H1 (cell line): ENCODE measurements at regions not wholly inside any gene's neighbourhood (a gene's known extent, or its start where the extent isn't known, plus 50 kb on each side); places are given as distances from the start of the nearest gene placed in this dataset.

ENCODE experiments used
- CTCF ChIA-PET: fragments of 300-600 bp; sonication (Branson Sonifier 250); formaldehyde crosslinking; loops from one replicate; lab custom pipeline; 2021; ENCODE audit not compliant: partially characterized antibody; lab: Charles Lee
- POLR2A ChIA-PET: fragments of 300-600 bp; sonication (Branson Sonifier 250); formaldehyde crosslinking; loops from one replicate; lab custom pipeline; 2021; ENCODE audit warnings: inconsistent platforms; ENCODE audit not compliant: partially characterized antibody; lab: Charles Lee
- DNase-seq, 2 experiments: peaks; one replicate each; pipeline versions ENCODE4 v3.0.0 to v3.0.0-alpha.2; 2010 to 2022; ENCODE audit warnings: low spot score in 2 of 2, low read depth in 1 of 2, mixed read lengths in 1 of 2
- FAIRE-seq: peaks from 2 replicates; lab custom pipeline; 2011; peaks lifted over from hg19 to GRCh38; lab: Jason Lieb, UNC
- H2AFZ ChIP-seq: 2 replicates; pipeline ENCODE4 v1.8.1; 2012; ENCODE audit warnings: low read length, inconsistent platforms
- H2AK5ac ChIP-seq: 2 replicates; pipeline ENCODE4 v1.6.1; 2013; ENCODE audit warnings: low read depth, low read length
- H2BK120ac ChIP-seq: replicated peaks from 2 replicates; pipeline ENCODE3; 2013; ENCODE audit warnings: low read depth, low read length, inconsistent platforms
- H2BK12ac ChIP-seq: 2 replicates; pipeline ENCODE4 v1.6.1; 2013; ENCODE audit warnings: low read depth, low read length
- H2BK15ac ChIP-seq: 2 replicates; pipeline ENCODE4 v1.6.1; 2013; ENCODE audit warnings: low read length
- H2BK20ac ChIP-seq: 2 replicates; pipeline ENCODE4 v1.6.1; 2013; ENCODE audit warnings: low read length
- H2BK5ac ChIP-seq: 2 replicates; pipeline ENCODE4 v1.6.1; 2013; ENCODE audit warnings: low read depth, low read length
- H3K14ac ChIP-seq: 2 replicates; pipeline ENCODE4 v1.6.1; 2013; ENCODE audit warnings: inconsistent platforms; ENCODE audit not compliant: insufficient read length
- H3K18ac ChIP-seq: 2 replicates; pipeline ENCODE4 v1.6.1; 2013; ENCODE audit warnings: low read length; ENCODE audit errors: extremely low read depth
- H3K23ac ChIP-seq: 2 replicates; pipeline ENCODE4 v1.6.1; 2013; ENCODE audit warnings: inconsistent platforms; ENCODE audit not compliant: insufficient read length
- H3K23me2 ChIP-seq: 2 replicates; pipeline ENCODE4 v1.6.1; 2013; ENCODE audit warnings: low read depth, low read length
- H3K27ac ChIP-seq: 2 replicates; pipeline ENCODE4 v1.6.1; 2011; ENCODE audit warnings: low read depth, low read length, inconsistent platforms
- H3K27me3 ChIP-seq, 4 experiments: replicated peaks in 1 of 4; 1 replicate in 1 of 4; 2 replicates in 3 of 4; pipeline versions ENCODE4 v1.6.1 to v1.8.1; 2011 to 2013; ENCODE audit warnings: low read length in 3 of 4, mild to moderate bottlenecking in 3 of 4, inconsistent platforms in 2 of 4, mixed read lengths in 2 of 4, moderate library complexity in 1 of 4; ENCODE audit not compliant: control insufficient read depth in 3 of 4, insufficient read depth in 3 of 4; ENCODE audit errors: extremely low read depth in 1 of 4
- H3K36me3 ChIP-seq, 4 experiments: 2 replicates each; pipeline versions ENCODE4 v1.6.1 to v1.8.1; 2011 to 2013; ENCODE audit warnings: mild to moderate bottlenecking in 4 of 4, low read length in 3 of 4, moderate library complexity in 2 of 4, control low read depth in 1 of 4, inconsistent platforms in 1 of 4; ENCODE audit not compliant: insufficient read depth in 4 of 4, control insufficient read depth in 2 of 4
- H3K4ac ChIP-seq: replicated peaks from 2 replicates; pipeline ENCODE3; 2013; ENCODE audit warnings: low read length, low read depth, mixed read lengths, inconsistent platforms; ENCODE audit not compliant: insufficient read length
- H3K4me1 ChIP-seq, 4 experiments: replicated peaks in 1 of 4; 1 replicate in 1 of 4; 2 replicates in 3 of 4; pipeline versions ENCODE4 v1.6.1 to v1.8.1; 2011 to 2013; ENCODE audit warnings: low read length in 3 of 4, inconsistent platforms in 2 of 4, mixed read lengths in 1 of 4; ENCODE audit not compliant: insufficient read depth in 4 of 4, control insufficient read depth in 3 of 4
- H3K4me2 ChIP-seq, 2 experiments: 2 replicates each; pipeline versions ENCODE4 v1.6.1 to v1.8.1; 2011 to 2013; ENCODE audit warnings: low read depth in 2 of 2, low read length in 2 of 2, control low read depth in 1 of 2, inconsistent platforms in 1 of 2, mild to moderate bottlenecking in 1 of 2; ENCODE audit not compliant: insufficient read depth in 1 of 2
- H3K4me3 ChIP-seq, 4 experiments: fragments of 200-600, 300-600 bp in 1 of 4; sonication (generic), shearing (Covaris generic), sonication (Bioruptor Twin) in 1 of 4; 2 replicates each; pipeline versions ENCODE4 v1.5.1 to v1.8.1; 2011 to 2016; ENCODE audit warnings: low read length in 4 of 4, low read depth in 3 of 4, control low read depth in 2 of 4, inconsistent platforms in 2 of 4, mild to moderate bottlenecking in 2 of 4, mixed read lengths in 1 of 4, moderate library complexity in 1 of 4; ENCODE audit not compliant: insufficient read depth in 2 of 4; ENCODE audit errors: extremely low read depth in 1 of 4
- H3K56ac ChIP-seq: replicated peaks from 2 replicates; pipeline ENCODE3; 2013; ENCODE audit warnings: low read depth, mild to moderate bottlenecking, mixed read lengths, low read length, inconsistent platforms; ENCODE audit not compliant: insufficient read length
- H3K79me1 ChIP-seq: 2 replicates; pipeline ENCODE4 v1.6.1; 2013; ENCODE audit warnings: low read depth, low read length, control low read depth
- H3K79me2 ChIP-seq, 2 experiments: 2 replicates each; pipeline versions ENCODE4 v1.6.1 to v1.8.1; 2012 to 2013; ENCODE audit warnings: low read length in 2 of 2, mild to moderate bottlenecking in 2 of 2, inconsistent platforms in 1 of 2; ENCODE audit not compliant: insufficient read depth in 2 of 2, control insufficient read depth in 1 of 2
- H3K9ac ChIP-seq, 4 experiments: replicated peaks in 1 of 4; 1 replicate in 1 of 4; 2 replicates in 3 of 4; pipeline versions ENCODE4 v1.6.1 to v1.8.1; 2011 to 2013; ENCODE audit warnings: low read depth in 3 of 4, low read length in 3 of 4, control low read depth in 2 of 4, mild to moderate bottlenecking in 2 of 4, moderate library complexity in 2 of 4, inconsistent platforms in 1 of 4; ENCODE audit errors: extremely low read depth in 1 of 4
- H3K9me3 ChIP-seq, 2 experiments: 2 replicates each; pipeline versions ENCODE4 v1.6.1 to v1.8.1; 2012 to 2013; ENCODE audit warnings: mild to moderate bottlenecking in 2 of 2, moderate library complexity in 2 of 2, control low read depth in 1 of 2, inconsistent platforms in 1 of 2, low read depth in 1 of 2, low read length in 1 of 2, mixed read lengths in 1 of 2; ENCODE audit not compliant: insufficient read depth in 2 of 2
- H4K20me1 ChIP-seq, 2 experiments: replicated peaks in 1 of 2; 2 replicates each; pipeline versions ENCODE3 to v1.8.1; 2011 to 2013; ENCODE audit warnings: inconsistent platforms in 2 of 2, low read length in 2 of 2, mild to moderate bottlenecking in 1 of 2; ENCODE audit not compliant: insufficient read depth in 2 of 2, control insufficient read depth in 1 of 2
- H4K5ac ChIP-seq: 2 replicates; pipeline ENCODE4 v1.6.1; 2013; ENCODE audit warnings: low read length, low read depth, mixed read lengths, inconsistent platforms; ENCODE audit not compliant: insufficient read length
- H4K8ac ChIP-seq: 2 replicates; pipeline ENCODE4 v1.8.0; 2013; ENCODE audit warnings: mild to moderate bottlenecking, moderate library complexity, low read length, inconsistent platforms; ENCODE audit not compliant: insufficient read depth; ENCODE audit errors: extremely low read depth
- H4K91ac ChIP-seq: replicated peaks from 2 replicates; pipeline ENCODE3; 2013; ENCODE audit warnings: low read length, mixed read lengths, inconsistent platforms; ENCODE audit not compliant: insufficient read length
- BACH1 ChIP-seq: IDR thresholded peaks from 2 replicates; pipeline ENCODE4 v1.6.1; 2012; ENCODE audit warnings: low read length, improper control_type of control experiment
- BCL11A ChIP-seq, 2 experiments: IDR thresholded peaks; one replicate each; pipeline ENCODE4 v1.6.1; 2011; ENCODE audit warnings: low read depth in 2 of 2, low read length in 2 of 2, mild to moderate bottlenecking in 2 of 2
- CHD1 ChIP-seq: IDR thresholded peaks from 2 replicates; pipeline ENCODE4 v1.6.1; 2012; ENCODE audit warnings: low read depth, low read length, improper control_type of control experiment
- GABPA ChIP-seq: IDR thresholded peaks from 2 replicates; pipeline ENCODE4 v1.6.1; 2011; ENCODE audit warnings: mild to moderate bottlenecking, low read length, moderate library complexity, borderline replicate concordance; ENCODE audit not compliant: insufficient read depth
- JUN ChIP-seq: IDR thresholded peaks from 2 replicates; pipeline ENCODE4 v1.6.1; 2011; ENCODE audit warnings: low read depth, mild to moderate bottlenecking, improper control_type of control experiment, low read length
- JUND ChIP-seq: IDR thresholded peaks from 2 replicates; pipeline ENCODE4 v1.6.1; 2011; ENCODE audit warnings: mild to moderate bottlenecking, improper control_type of control experiment, low read length
- KDM4A ChIP-seq: IDR thresholded peaks from one replicate; pipeline ENCODE4 v1.7.1; 2012; ENCODE audit warnings: low read depth, mild to moderate bottlenecking, moderate library complexity, low read length, inconsistent platforms; ENCODE audit not compliant: severe bottlenecking
- NANOG ChIP-seq: IDR thresholded peaks from 2 replicates; pipeline ENCODE4 v1.6.1; 2011; ENCODE audit warnings: low read length, low read depth, mild to moderate bottlenecking, inconsistent platforms; ENCODE audit not compliant: insufficient read depth, poor library complexity, severe bottlenecking
- NRF1 ChIP-seq: IDR thresholded peaks from 2 replicates; pipeline ENCODE4 v1.6.1; 2011; ENCODE audit warnings: mild to moderate bottlenecking, low read depth, low read length, improper control_type of control experiment
- PHF8 ChIP-seq: fragments of 200-600 bp; sonication (generic); conservative IDR thresholded peaks from 2 replicates; pipeline ENCODE4 v1.7.1; 2012; ENCODE audit warnings: low read depth, mild to moderate bottlenecking, inconsistent platforms, low read length, moderate library complexity
- POLR2A ChIP-seq, 2 experiments: IDR thresholded peaks; 1 replicate in 1 of 2; 2 replicates in 1 of 2; pipeline ENCODE4 v1.6.1; 2011; ENCODE audit warnings: low read depth in 2 of 2, low read length in 2 of 2, mild to moderate bottlenecking in 2 of 2; ENCODE audit errors: control extremely low read depth in 1 of 2
- SIN3A ChIP-seq, 2 experiments: IDR thresholded peaks in 1 of 2; conservative IDR thresholded peaks in 1 of 2; 2 replicates each; pipeline ENCODE4 v1.6.1; 2011 to 2012; ENCODE audit warnings: low read length in 2 of 2, improper control_type of control experiment in 1 of 2, low read depth in 1 of 2, mild to moderate bottlenecking in 1 of 2
- SIX5 ChIP-seq: IDR thresholded peaks from 2 replicates; pipeline ENCODE4 v1.6.1; 2011; ENCODE audit warnings: mild to moderate bottlenecking, low read depth, low read length
- WGBS, 2 experiments: shearing (Covaris generic) in 1 of 2; methylation state at CpG; one replicate each; pipeline versions ENCODE4 v1.1.6 to v1.1.7; 2013 to 2015; ENCODE audit warnings: low lambda C conversion rate in 2 of 2, mixed read lengths in 2 of 2, inconsistent platforms in 1 of 2, low coverage in 1 of 2, missing lambda C conversion rate in 1 of 2; ENCODE audit not compliant: insufficient replicate concordance in 2 of 2, insufficient coverage in 1 of 2, insufficient read length in 1 of 2; ENCODE audit errors: extremely low coverage in 1 of 2, missing lambda C conversion rate in 1 of 2; 5-methylcytosine and 5-hydroxymethylcytosine counted together

- Histone ChIP-seq H4K20me1 (no peaks in the 10 kb centered on the region), H4K5ac (no peak overlapping the region), H3K79me1 (no peaks in the 10 kb centered on the region), H2AK5ac (no peak overlapping the region), H3K14ac (no peak overlapping the region), H2BK15ac (no peak overlapping the region), H2BK120ac (no peak overlapping the region), H2BK20ac (no peak overlapping the region), H3K27me3 (no peaks in the 10 kb centered on the region), H3K4me3 (no peak overlapping the region), H3K18ac (no peak overlapping the region), H4K8ac (no peak overlapping the region), H3K4me1 (no peaks in the 10 kb centered on the region; a peak in 1 of 7 replicates), H3K36me3 (no peaks in the 10 kb centered on the region), H3K9me3 (no peaks in the 10 kb centered on the region), H3K27ac (no peak overlapping the region), H3K9ac (no peak overlapping the region), H2BK12ac (no peak overlapping the region), H3K23me2 (no peaks in the 10 kb centered on the region), H2AFZ (no peak overlapping the region), H3K23ac (no peak overlapping the region), H4K91ac (no peak overlapping the region), H2BK5ac (no peak overlapping the region), H3K56ac (no peak overlapping the region), H3K4ac (no peak overlapping the region), H3K79me2 (no peaks in the 10 kb centered on the region), H3K4me2 (no peak overlapping the region)
- FAIRE-seq = no peak
- 62% methylated on average over 2 of the region's 2 CpGs; no CpG with 5 or more reads in 1 of the 2 experiments for WGBS, 2 experiments
- no peak for TF ChIP-seq SIN3A (conservative IDR thresholded peaks at IDR 0.05 in 1 of 2, IDR thresholded peaks at IDR 0.05 in 1 of 2; ENCODE audit: low read depth in 1 of 2, low read length in 2 of 2)
- TF ChIP-seq JUN = no peak
- TF ChIP-seq PHF8 = no peak
- no peak for TF ChIP-seq SIX5
- no peak for TF ChIP-seq NRF1
- TF ChIP-seq BCL11A (IDR thresholded peaks at IDR 0.05; ENCODE audit: low read depth in 2 of 2, low read length in 2 of 2) = no peak
- no peak for TF ChIP-seq POLR2A (IDR thresholded peaks at IDR 0.05; ENCODE audit: control extremely low read depth in 1 of 2, low read depth in 2 of 2, low read length in 2 of 2)
- TF ChIP-seq GABPA = no peak
- TF ChIP-seq KDM4A = no peak
- no peak for TF ChIP-seq CHD1
- no peak for TF ChIP-seq NANOG
- no peak for TF ChIP-seq JUND
- TF ChIP-seq BACH1 = no peak
- ChIA-PET POLR2A (no interaction called here), CTCF (interaction anchor here (0.8 to 2.4 kb wide), 4 partner anchors 9 to 220 kb away, joined by 3 to 6 read pairs (median 3); no protein-coding TSS in a partner anchor)
- no peak for DNase-seq
These were observed 199.7 kb upstream of the TMPRSS15 start for GRCh38 chr21:18603261-18603660.
